Nephron progenitor cell (in vitro differentiated cells): ENCODE measurements at regions not wholly inside any gene's neighbourhood (a gene's known extent, or its start where the extent isn't known, plus 50 kb on each side); places are given as distances from the start of the nearest gene placed in this dataset.
A peak's percentile ranks its signal among the peaks of the same experiment; 100 is the strongest.

Experiments used
- DNase-seq: peaks from one replicate; pipeline ENCODE4 v3.0.0; 2021
- H3K27ac Mint-ChIP-seq: 2 replicates; pipeline ENCODE4 v1.8.0; 2021; ENCODE audit warnings: mild to moderate bottlenecking, moderate library complexity, mixed read lengths
- H3K27me3 Mint-ChIP-seq: 2 replicates; pipeline ENCODE4 v1.8.0; 2021; ENCODE audit warnings: mild to moderate bottlenecking, low read depth, mixed read lengths; ENCODE audit not compliant: poor library complexity
- H3K36me3 Mint-ChIP-seq: 2 replicates; pipeline ENCODE4 v1.8.0; 2021; ENCODE audit warnings: low read depth, mixed read lengths
- H3K4me1 Mint-ChIP-seq: 2 replicates; pipeline ENCODE4 v1.8.0; 2021; ENCODE audit warnings: mixed read lengths
- H3K4me3 Mint-ChIP-seq: 2 replicates; pipeline ENCODE4 v1.8.0; 2021; ENCODE audit warnings: mild to moderate bottlenecking, moderate library complexity, mixed read lengths
- H3K9me3 Mint-ChIP-seq: 2 replicates; pipeline ENCODE4 v1.8.0; 2021; ENCODE audit warnings: mild to moderate bottlenecking, moderate library complexity, mixed read lengths
- TF ChIP-seq, protein P1 (sequence below): fragments of 200-600 bp; sonication (generic); IDR thresholded peaks from 2 replicates; pipeline ENCODE4 v1.5.0; 2021; ENCODE audit warnings: antibody characterized with exemption

DNA sequence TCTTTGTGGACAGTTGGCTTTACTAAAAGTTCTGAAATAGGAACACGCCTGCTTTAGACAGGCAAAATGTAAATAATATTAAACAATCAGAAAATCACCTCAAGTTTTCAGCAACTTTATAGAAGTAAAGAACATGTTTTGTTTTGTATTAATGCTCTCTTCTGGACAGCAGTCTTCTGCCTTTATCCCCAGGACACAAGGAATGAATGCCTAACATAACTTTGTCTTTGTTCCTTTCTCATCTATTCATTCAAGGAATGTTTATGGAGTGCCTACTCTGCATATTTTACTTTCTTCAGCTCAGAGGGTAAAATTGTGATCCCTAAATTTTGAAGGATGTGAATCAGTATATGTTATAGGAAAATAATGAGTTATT lies 325.4 kb downstream of the FOXO1 start:
- no peak for DNase-seq
- H3K27ac Mint-ChIP-seq, result peak overlapping the region; percentile 87
- H3K4me3 Mint-ChIP-seq, result no peak overlapping the region
- peaks cover 8% of the 10 kb centered on the region for H3K27me3 Mint-ChIP-seq
- peaks cover 72% of the 10 kb centered on the region for H3K4me1 Mint-ChIP-seq
- H3K9me3 Mint-ChIP-seq, result peaks cover 4% of the 10 kb centered on the region
- TF ChIP-seq, protein P1, sequence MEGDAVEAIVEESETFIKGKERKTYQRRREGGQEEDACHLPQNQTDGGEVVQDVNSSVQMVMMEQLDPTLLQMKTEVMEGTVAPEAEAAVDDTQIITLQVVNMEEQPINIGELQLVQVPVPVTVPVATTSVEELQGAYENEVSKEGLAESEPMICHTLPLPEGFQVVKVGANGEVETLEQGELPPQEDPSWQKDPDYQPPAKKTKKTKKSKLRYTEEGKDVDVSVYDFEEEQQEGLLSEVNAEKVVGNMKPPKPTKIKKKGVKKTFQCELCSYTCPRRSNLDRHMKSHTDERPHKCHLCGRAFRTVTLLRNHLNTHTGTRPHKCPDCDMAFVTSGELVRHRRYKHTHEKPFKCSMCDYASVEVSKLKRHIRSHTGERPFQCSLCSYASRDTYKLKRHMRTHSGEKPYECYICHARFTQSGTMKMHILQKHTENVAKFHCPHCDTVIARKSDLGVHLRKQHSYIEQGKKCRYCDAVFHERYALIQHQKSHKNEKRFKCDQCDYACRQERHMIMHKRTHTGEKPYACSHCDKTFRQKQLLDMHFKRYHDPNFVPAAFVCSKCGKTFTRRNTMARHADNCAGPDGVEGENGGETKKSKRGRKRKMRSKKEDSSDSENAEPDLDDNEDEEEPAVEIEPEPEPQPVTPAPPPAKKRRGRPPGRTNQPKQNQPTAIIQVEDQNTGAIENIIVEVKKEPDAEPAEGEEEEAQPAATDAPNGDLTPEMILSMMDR, result no peak
- no peaks in the 10 kb centered on the region for H3K36me3 Mint-ChIP-seq

DNA sequence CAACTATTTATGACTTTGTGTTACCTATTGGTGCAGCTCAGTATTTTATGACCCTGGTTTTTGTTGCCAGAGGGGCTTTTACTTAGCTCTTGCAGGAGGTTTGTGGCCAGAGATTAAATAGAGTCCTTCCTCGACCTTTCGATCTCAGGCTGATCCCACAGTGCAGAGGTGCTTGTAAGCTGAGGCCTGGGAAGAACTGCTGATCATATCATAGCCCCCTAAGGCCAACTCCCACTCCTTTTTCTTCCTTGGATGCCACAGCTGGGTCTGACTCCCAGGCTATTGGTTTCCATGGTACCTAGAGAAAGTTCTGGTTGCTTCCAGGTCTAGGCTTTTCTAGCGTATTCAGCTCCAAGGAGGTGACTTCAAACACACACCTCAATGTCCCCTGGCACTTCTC lies 324.9 kb downstream of the FOXO1 start:
- no peak for DNase-seq
- TF ChIP-seq, protein P1, result no peak
- H3K4me1 Mint-ChIP-seq, result peaks cover 72% of the 10 kb centered on the region
- H3K27ac Mint-ChIP-seq, result peak overlapping the region; percentile 87
- peaks cover 8% of the 10 kb centered on the region for H3K27me3 Mint-ChIP-seq
- no peak overlapping the region for H3K4me3 Mint-ChIP-seq
- no peaks in the 10 kb centered on the region for H3K36me3 Mint-ChIP-seq
- peaks cover 4% of the 10 kb centered on the region for H3K9me3 Mint-ChIP-seq

DNA sequence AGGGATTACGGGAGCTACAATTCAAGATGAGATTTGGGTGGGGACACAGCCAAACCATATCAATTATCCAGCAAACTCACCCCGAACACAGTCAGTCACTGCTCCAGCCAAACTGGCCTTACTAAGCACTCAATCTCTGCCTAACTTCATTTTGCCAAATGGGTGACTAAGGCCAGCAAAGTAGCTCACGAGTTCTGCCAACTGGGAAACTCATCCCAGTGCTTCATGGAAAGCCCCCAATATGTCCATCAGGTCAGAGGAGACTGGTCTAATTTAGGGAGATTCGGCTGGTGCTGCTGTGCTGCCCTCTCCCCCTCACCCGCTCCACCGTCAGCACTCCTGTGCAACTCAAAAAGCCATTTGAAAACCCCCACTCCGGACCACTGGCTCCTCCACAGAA lies 324.0 kb downstream of the FOXO1 start:
- Mint-ChIP-seq H3K4me1 (peaks cover 70% of the 10 kb centered on the region), H3K36me3 (no peaks in the 10 kb centered on the region), H3K27ac (no peak overlapping the region), H3K4me3 (no peak overlapping the region), H3K9me3 (peaks cover 4% of the 10 kb centered on the region), H3K27me3 (peaks cover 8% of the 10 kb centered on the region)
- no peak for DNase-seq
- TF ChIP-seq, protein P1, result no peak

DNA sequence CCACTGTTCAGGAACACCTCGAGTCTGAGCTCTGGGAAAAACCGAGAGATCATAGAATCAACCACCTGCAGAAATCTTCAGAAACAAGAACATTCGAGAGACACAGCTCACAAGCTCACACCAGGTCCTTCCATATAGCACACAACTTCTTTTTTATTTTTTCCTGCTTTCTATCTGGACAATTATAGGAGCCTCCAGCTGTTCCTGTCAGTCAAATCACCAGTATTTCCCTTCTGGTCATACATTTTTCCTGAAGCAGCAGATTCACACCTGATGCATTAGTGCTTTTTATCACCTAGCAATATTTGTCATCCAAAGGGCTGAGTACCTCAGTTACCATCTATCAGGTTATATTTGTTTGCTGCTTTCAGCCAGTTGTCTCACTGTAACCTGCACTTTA lies 323.5 kb downstream of the FOXO1 start:
- peaks cover 4% of the 10 kb centered on the region for H3K27me3 Mint-ChIP-seq
- peaks cover 68% of the 10 kb centered on the region for H3K4me1 Mint-ChIP-seq
- TF ChIP-seq, protein P1, result no peak
- no peak for DNase-seq
- H3K27ac Mint-ChIP-seq, result no peak overlapping the region
- H3K4me3 Mint-ChIP-seq, result no peak overlapping the region
- no peaks in the 10 kb centered on the region for H3K36me3 Mint-ChIP-seq
- H3K9me3 Mint-ChIP-seq, result peaks cover 4% of the 10 kb centered on the region

DNA sequence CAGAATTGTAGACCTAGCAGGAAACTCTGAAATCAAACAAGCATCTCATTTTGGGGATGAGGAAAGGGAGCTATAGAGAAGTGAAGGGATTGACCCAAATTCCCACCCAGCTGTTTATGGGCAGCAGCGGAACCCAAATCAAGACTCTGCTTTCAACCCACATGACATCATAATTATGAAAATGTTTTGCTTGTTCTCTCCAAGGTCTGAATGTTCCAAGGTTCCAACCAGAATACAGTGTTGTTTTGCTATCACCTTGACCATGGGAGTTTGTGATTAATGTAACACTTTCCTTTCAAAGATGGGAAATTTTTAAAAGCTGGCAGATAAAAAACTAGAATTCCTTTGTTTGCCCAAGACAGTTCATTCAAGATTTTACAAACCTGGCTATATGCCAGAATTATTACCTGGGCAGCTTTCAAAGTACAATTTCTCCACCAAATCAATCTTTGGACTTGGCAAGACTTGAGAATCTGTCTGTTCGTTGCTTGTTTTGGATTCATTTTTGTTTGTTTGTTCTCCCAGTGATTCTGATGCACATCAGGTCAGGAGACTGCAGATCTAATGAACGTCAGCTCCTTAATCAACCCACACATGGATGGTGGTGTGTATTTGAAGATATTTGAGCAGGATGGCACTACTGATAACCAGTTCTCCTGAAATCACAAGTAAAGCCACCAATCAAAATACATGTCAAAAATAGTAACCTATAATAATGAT lies 322.7 kb downstream of the FOXO1 start:
- Mint-ChIP-seq H3K36me3 (no peaks in the 10 kb centered on the region), H3K27me3 (peaks cover 2% of the 10 kb centered on the region), H3K27ac (no peak overlapping the region), H3K4me1 (peaks cover 76% of the 10 kb centered on the region), H3K4me3 (no peak overlapping the region), H3K9me3 (peaks cover 4% of the 10 kb centered on the region)
- TF ChIP-seq, protein P1, result no peak
- DNase-seq, result no peak
